HL-60/S4 treated with phorbol 12-myristate 13-acetate at 8.2 ng/mL for 4 days and 3 days (cell line): ENCODE measurements at regions not wholly inside any gene's neighbourhood (a gene's known extent, or its start where the extent isn't known, plus 50 kb on each side); places are given as distances from the start of the nearest gene placed in this dataset.

Experiments
- in situ Hi-C: fragments of 300-500 bp; cut with MboI; formaldehyde crosslinking; loops from 2 replicates; pipeline ENCODE4 v1.15.0; 2022; ENCODE audit warnings: low sequenced_read_pairs

- in situ Hi-C loops, result no loop called here
Measured at GRCh38 chr7:106393564-106394251, 108.9 kb upstream of the NAMPT start.

- in situ Hi-C loops, result no loop called here
Measured at GRCh38 chr7:106392590-106392989, 107.8 kb upstream of the NAMPT start.

GRCh38 chr7:106392144-106392543 is 107.4 kb upstream of the NAMPT start:
- in situ Hi-C loops, result no loop called here

- in situ Hi-C loops, result no loop called here
Measured at GRCh38 chr7:106386958-106387357, 102.2 kb upstream of the NAMPT start.

GRCh38 chr7:106384373-106384772 is 99.6 kb upstream of the NAMPT start:
- in situ Hi-C loops, result no loop called here

- in situ Hi-C loops, result no loop called here
Measured at GRCh38 chr7:106382929-106383328, 98.1 kb upstream of the NAMPT start.

GRCh38 chr7:106382129-106382528 is 97.3 kb upstream of the NAMPT start:
- in situ Hi-C loops, result no loop called here

- in situ Hi-C loops, result no loop called here
Measured at GRCh38 chr7:106381252-106381651, 96.5 kb upstream of the NAMPT start.

GRCh38 chr7:106377847-106378361 is 93.1 kb upstream of the NAMPT start:
- in situ Hi-C loops, result no loop called here

GRCh38 chr7:106376026-106376799 is 91.4 kb upstream of the NAMPT start:
- in situ Hi-C loops, result no loop called here

- in situ Hi-C loops, result no loop called here
Measured at GRCh38 chr7:106375499-106375898, 90.7 kb upstream of the NAMPT start.

GRCh38 chr7:106374437-106374836 is 89.7 kb upstream of the NAMPT start:
- in situ Hi-C loops, result no loop called here

- in situ Hi-C loops, result no loop called here
Measured at GRCh38 chr7:106372595-106373318, 88.0 kb upstream of the NAMPT start.

- in situ Hi-C loops, result no loop called here
Measured at GRCh38 chr7:106372126-106372525, 87.3 kb upstream of the NAMPT start.

GRCh38 chr7:106371629-106372028 is 86.8 kb upstream of the NAMPT start:
- in situ Hi-C loops, result no loop called here

GRCh38 chr7:106370542-106370941 is 85.8 kb upstream of the NAMPT start:
- in situ Hi-C loops, result no loop called here

- in situ Hi-C loops, result no loop called here
Measured at GRCh38 chr7:106369816-106370215, 85.0 kb upstream of the NAMPT start.

GRCh38 chr7:106369352-106369751 is 84.6 kb upstream of the NAMPT start:
- in situ Hi-C loops, result no loop called here

GRCh38 chr7:106367664-106368063 is 82.9 kb upstream of the NAMPT start:
- in situ Hi-C loops, result no loop called here

GRCh38 chr7:106367018-106367420 is 82.2 kb upstream of the NAMPT start:
- in situ Hi-C loops, result no loop called here

GRCh38 chr7:106365252-106366005 is 80.6 kb upstream of the NAMPT start:
- in situ Hi-C loops, result no loop called here
